ENCODE measurements at regions not wholly inside any gene's neighbourhood (a gene's known extent, or its start where the extent isn't known, plus 50 kb on each side); places are given as distances from the start of the nearest gene placed in this dataset.
"Not testable (repeated sequence)": the region's sequence is repeated elsewhere in the genome, so short reads cannot be mapped to it uniquely, and the experiment has no call there.

- Mint-ChIP-seq H3K27me3 (ENCODE audit: unreplicated experiment) (no peaks in the 10 kb centered on the region), H3K36me3 (ENCODE audit: unreplicated experiment) (no peaks in the 10 kb centered on the region), H3K4me3 (ENCODE audit: unreplicated experiment) (no peak overlapping the region), H3K4me1 (ENCODE audit: unreplicated experiment) (no peaks in the 10 kb centered on the region), H3K9me3 (ENCODE audit: unreplicated experiment) (no peaks in the 10 kb centered on the region), H3K27ac (ENCODE audit: unreplicated experiment) (no peak overlapping the region)
- DNase-seq (ENCODE audit: extremely low spot score, unreplicated experiment), result no peak
- TF ChIP-seq CTCF (IDR thresholded peaks at IDR 0.05), result no peak
These were observed 236.3 kb upstream of the NRXN1 start for GRCh38 chr2:51268191-51268590.

DNA sequence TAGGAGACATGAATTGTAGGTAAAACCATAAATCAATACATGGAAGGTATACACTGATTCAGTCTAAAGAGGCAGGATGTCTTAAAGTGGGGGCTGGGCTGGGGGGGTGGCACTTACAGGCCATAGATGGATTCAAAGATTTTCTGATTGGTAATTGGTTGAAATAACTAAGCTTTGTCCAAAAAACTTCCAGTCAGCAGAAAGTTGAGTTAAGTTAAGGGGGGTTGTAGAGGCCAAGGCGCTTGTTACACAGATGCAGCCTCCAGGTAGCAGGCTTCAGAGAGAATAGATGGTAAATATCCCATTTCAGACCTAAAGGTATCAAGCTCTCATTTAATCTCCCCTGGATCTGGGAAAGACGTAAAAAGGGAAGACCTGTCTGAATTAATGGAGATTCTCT, 233.6 kb upstream of the NRXN1 start:
- H3K27ac Mint-ChIP-seq (ENCODE audit: unreplicated experiment), result no peak overlapping the region
- DNase-seq (ENCODE audit: extremely low spot score, unreplicated experiment), result no peak
- no peaks in the 10 kb centered on the region for H3K27me3 Mint-ChIP-seq (ENCODE audit: unreplicated experiment)
- no peak for TF ChIP-seq CTCF (IDR thresholded peaks at IDR 0.05)
- H3K4me1 Mint-ChIP-seq (ENCODE audit: unreplicated experiment), result no peaks in the 10 kb centered on the region
- no peaks in the 10 kb centered on the region for H3K36me3 Mint-ChIP-seq (ENCODE audit: unreplicated experiment)
- H3K4me3 Mint-ChIP-seq (ENCODE audit: unreplicated experiment), result no peak overlapping the region
- no peaks in the 10 kb centered on the region for H3K9me3 Mint-ChIP-seq (ENCODE audit: unreplicated experiment)

- Mint-ChIP-seq H3K27me3 (ENCODE audit: unreplicated experiment) (no peaks in the 10 kb centered on the region), H3K4me1 (ENCODE audit: unreplicated experiment) (no peaks in the 10 kb centered on the region), H3K36me3 (ENCODE audit: unreplicated experiment) (no peaks in the 10 kb centered on the region), H3K27ac (ENCODE audit: unreplicated experiment) (no peak overlapping the region), H3K9me3 (ENCODE audit: unreplicated experiment) (no peaks in the 10 kb centered on the region), H3K4me3 (ENCODE audit: unreplicated experiment) (no peak overlapping the region)
- TF ChIP-seq CTCF (IDR thresholded peaks at IDR 0.05), result no peak
- DNase-seq (ENCODE audit: extremely low spot score, unreplicated experiment), result no peak
These were observed 232.0 kb upstream of the NRXN1 start for GRCh38 chr2:51263951-51264350.

GRCh38 chr2:51263101-51263500, 231.2 kb upstream of the NRXN1 start:
- DNase-seq (ENCODE audit: extremely low spot score, unreplicated experiment); H3K4me1 Mint-ChIP-seq (ENCODE audit: unreplicated experiment); H3K4me3 Mint-ChIP-seq (ENCODE audit: unreplicated experiment); H3K36me3 Mint-ChIP-seq (ENCODE audit: unreplicated experiment); H3K27me3 Mint-ChIP-seq (ENCODE audit: unreplicated experiment); H3K27ac Mint-ChIP-seq (ENCODE audit: unreplicated experiment); H3K9me3 Mint-ChIP-seq (ENCODE audit: unreplicated experiment): not testable (repeated sequence)

DNA sequence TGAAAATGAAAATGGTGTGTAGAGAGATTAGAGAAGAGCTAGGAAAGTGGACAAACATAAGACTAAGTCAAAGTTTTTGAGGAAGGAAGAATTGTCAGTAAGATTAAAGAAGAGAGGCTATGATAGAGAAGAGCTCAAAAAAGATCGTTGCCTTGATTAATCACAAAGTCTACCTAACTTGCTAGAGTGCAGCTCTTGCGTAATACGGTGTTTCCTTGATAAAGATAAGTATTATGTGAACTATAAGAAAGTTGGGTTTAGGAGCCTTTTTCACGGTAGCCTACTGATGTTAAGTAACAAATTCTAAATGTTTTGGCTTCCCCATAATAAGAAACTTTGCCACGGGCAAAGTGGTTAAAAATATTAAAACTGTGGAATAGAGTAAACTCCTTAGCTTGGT, 226.4 kb upstream of the NRXN1 start:
- Mint-ChIP-seq H3K4me1 (ENCODE audit: unreplicated experiment) (no peaks in the 10 kb centered on the region), H3K4me3 (ENCODE audit: unreplicated experiment) (no peak overlapping the region), H3K9me3 (ENCODE audit: unreplicated experiment) (peaks cover 11% of the 10 kb centered on the region), H3K27me3 (ENCODE audit: unreplicated experiment) (peaks cover 2% of the 10 kb centered on the region), H3K36me3 (ENCODE audit: unreplicated experiment) (no peaks in the 10 kb centered on the region), H3K27ac (ENCODE audit: unreplicated experiment) (no peak overlapping the region)
- TF ChIP-seq CTCF (IDR thresholded peaks at IDR 0.05), result no peak
- no peak for DNase-seq (ENCODE audit: extremely low spot score, unreplicated experiment)

DNA sequence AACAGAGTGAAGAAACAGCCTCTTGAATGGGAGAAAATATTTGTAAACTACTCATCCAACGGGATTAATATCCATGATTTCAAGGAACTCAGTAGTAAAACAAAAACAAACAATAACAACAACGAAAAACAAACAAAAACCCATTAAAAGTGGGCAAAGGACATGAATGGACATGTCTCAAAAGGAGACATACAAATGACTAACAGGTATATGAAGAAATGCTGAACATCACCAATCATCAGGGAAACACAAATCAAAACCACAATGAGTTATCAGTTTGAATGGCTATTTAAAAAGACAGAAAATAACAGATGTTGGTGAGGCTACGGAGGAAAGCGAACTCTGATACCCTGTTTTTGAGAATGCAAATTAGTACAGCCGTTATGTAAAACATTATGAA, 224.8 kb upstream of the NRXN1 start:
- TF ChIP-seq CTCF (IDR thresholded peaks at IDR 0.05), result no peak
- no peak for DNase-seq (ENCODE audit: extremely low spot score, unreplicated experiment)
- Mint-ChIP-seq H3K4me1 (ENCODE audit: unreplicated experiment) (no peaks in the 10 kb centered on the region), H3K27me3 (ENCODE audit: unreplicated experiment) (peaks cover 2% of the 10 kb centered on the region), H3K4me3 (ENCODE audit: unreplicated experiment) (no peak overlapping the region), H3K27ac (ENCODE audit: unreplicated experiment) (no peak overlapping the region), H3K9me3 (ENCODE audit: unreplicated experiment) (peaks cover 21% of the 10 kb centered on the region), H3K36me3 (ENCODE audit: unreplicated experiment) (no peaks in the 10 kb centered on the region)
